GM12878 (cell line): ENCODE measurements at regions not wholly inside any gene's neighbourhood (a gene's known extent, or its start where the extent isn't known, plus 50 kb on each side); places are given as distances from the start of the nearest gene placed in this dataset.

Experiments
- ATF7 ChIP-seq: fragments of 450-650 bp; IDR thresholded peaks from 2 replicates; pipeline ENCODE4 v1.6.1; 2016; ENCODE audit warnings: low read depth, mild to moderate bottlenecking
- BCLAF1 ChIP-seq: fragments of 450-650 bp; IDR thresholded peaks from 2 replicates; pipeline ENCODE4 v1.6.1; 2017; ENCODE audit warnings: antibody characterized with exemption, mild to moderate bottlenecking, moderate library complexity
- E2F4 ChIP-seq: IDR thresholded peaks from 2 replicates; pipeline ENCODE4 v1.6.1; 2012; ENCODE audit warnings: low read depth, low read length, improper control_type of control experiment
- EED ChIP-seq: sonication (generic); IDR thresholded peaks from 2 replicates; pipeline ENCODE4 v1.6.1; 2016; ENCODE audit warnings: antibody characterized with exemption, low read depth
- IRF5 ChIP-seq: fragments of 450-650 bp; IDR thresholded peaks from 2 replicates; pipeline ENCODE4 v1.6.1; 2017; ENCODE audit warnings: borderline replicate concordance
- NR2C1 ChIP-seq: fragments of 450-650 bp; IDR thresholded peaks from 2 replicates; pipeline ENCODE4 v1.6.1; 2017; ENCODE audit warnings: antibody characterized with exemption, mild to moderate bottlenecking, moderate library complexity
- PAX5 ChIP-seq: IDR thresholded peaks from 2 replicates; pipeline ENCODE4 v1.6.1; 2011; ENCODE audit warnings: low read depth, low read length, borderline replicate concordance
- PRDM15 ChIP-seq: fragments of 450-650 bp; formaldehyde crosslinking; IDR thresholded peaks from 2 replicates; pipeline ENCODE4 v1.4.0; 2020; ENCODE audit warnings: mild to moderate bottlenecking, moderate library complexity
- RELA ChIP-seq: fragments of 450-650 bp; IDR thresholded peaks from 2 replicates; pipeline ENCODE4 v1.8.0; 2014; ENCODE audit warnings: borderline replicate concordance; ENCODE audit not compliant: partially characterized antibody
- RFX5 ChIP-seq: IDR thresholded peaks from 2 replicates; pipeline ENCODE4 v1.6.1; 2011; ENCODE audit warnings: low read depth, low read length, improper control_type of control experiment
- SMAD1 ChIP-seq: fragments of 450-650 bp; IDR thresholded peaks from 2 replicates; pipeline ENCODE4 v1.6.1; 2018; ENCODE audit warnings: mild to moderate bottlenecking, low read depth; ENCODE audit not compliant: partially characterized antibody
- SMC3 ChIP-seq: IDR thresholded peaks from 2 replicates; pipeline ENCODE4 v1.6.1; 2011; ENCODE audit warnings: low read length, improper control_type of control experiment, borderline replicate concordance
- SP1 ChIP-seq: IDR thresholded peaks from one replicate; pipeline ENCODE4 v1.6.1; 2011; ENCODE audit warnings: low read depth, low read length
- TCF7 ChIP-seq: IDR thresholded peaks from 2 replicates; pipeline ENCODE4 v1.6.1; 2014; ENCODE audit warnings: antibody characterized with exemption, borderline replicate concordance
- YY1 ChIP-seq: IDR thresholded peaks from 2 replicates; pipeline ENCODE4 v1.6.1; 2011; ENCODE audit warnings: low read depth, mild to moderate bottlenecking, low read length
- ZNF217 ChIP-seq: fragments of 450-650 bp; IDR thresholded peaks from 2 replicates; pipeline ENCODE4 v1.6.1; 2017; ENCODE audit warnings: antibody characterized with exemption, mild to moderate bottlenecking
- ZNF687 ChIP-seq: fragments of 450-650 bp; IDR thresholded peaks from 2 replicates; pipeline ENCODE4 v1.6.1; 2017; ENCODE audit warnings: mild to moderate bottlenecking, moderate library complexity

- TF ChIP-seq ATF7 (peak; percentile 88), BCLAF1 (no peak), SP1 (peak; percentile 59), TCF7 (peak; percentile 31), ZNF687 (peak; percentile 93), SMAD1 (peak; percentile 63), PAX5 (peak; percentile 67; the same call in 1 of the 2 replicates), IRF5 (no peak), PRDM15 (CRISPR knock-in tag) (no peak), EED (peak; percentile 97), RFX5 (no peak), ZNF217 (no peak), NR2C1 (no peak), YY1 (no peak; the same call in none of the 2 replicates), RELA (peak; percentile 63), SMC3 (peak; percentile 29; the same call in 1 of the 2 replicates), E2F4 (no peak)
Observed at GRCh38 chr6:113630738-113631535, 226.2 kb upstream of the MARCKS start (continued).
